GM23338 (cell line): ENCODE measurements at regions not wholly inside any gene's neighbourhood (a gene's known extent, or its start where the extent isn't known, plus 50 kb on each side); places are given as distances from the start of the nearest gene placed in this dataset.

Experiments
- CREB1 ChIP-seq: fragments of 250-450 bp; sonication (Bioruptor Pico); IDR thresholded peaks from 2 replicates; pipeline ENCODE4 v1.5.0; 2020; ENCODE audit warnings: low read depth, mild to moderate bottlenecking, moderate library complexity
- CTCF ChIP-seq, 2 experiments: fragments of 200-600 bp in 1 of 2; sonication (generic) in 1 of 2; conservative IDR thresholded peaks; 2 replicates each; pipeline versions ENCODE4 v1.5.1 to v1.6.1; 2016 to 2017; ENCODE audit warnings: antibody characterized with exemption in 2 of 2, low read depth in 2 of 2, mild to moderate bottlenecking in 2 of 2, moderate library complexity in 1 of 2
- EZH2 ChIP-seq: fragments of 200-600 bp; sonication (generic); IDR thresholded peaks from one replicate; pipeline ENCODE4 v1.8.0; 2017; ENCODE audit warnings: antibody characterized with exemption, mild to moderate bottlenecking, low read depth; ENCODE audit not compliant: unreplicated experiment
- POLR2AphosphoS5 ChIP-seq: IDR thresholded peaks from 2 replicates; pipeline ENCODE4 v1.6.1; 2016; ENCODE audit warnings: antibody characterized with exemption, low read depth
- STAT1 ChIP-seq: IDR thresholded peaks from one replicate; pipeline ENCODE4 v1.6.1; 2016; ENCODE audit warnings: antibody characterized with exemption; ENCODE audit not compliant: unreplicated experiment
- ZNF114 ChIP-seq: fragments of 250-450 bp; sonication (Bioruptor Pico); IDR thresholded peaks from 2 replicates; pipeline ENCODE4 v1.5.0; 2020; ENCODE audit warnings: mild to moderate bottlenecking, moderate library complexity
- TF ChIP-seq, protein P1 (sequence below): IDR thresholded peaks from 2 replicates; pipeline ENCODE4 v1.6.1; 2016; ENCODE audit warnings: antibody characterized with exemption

DNA sequence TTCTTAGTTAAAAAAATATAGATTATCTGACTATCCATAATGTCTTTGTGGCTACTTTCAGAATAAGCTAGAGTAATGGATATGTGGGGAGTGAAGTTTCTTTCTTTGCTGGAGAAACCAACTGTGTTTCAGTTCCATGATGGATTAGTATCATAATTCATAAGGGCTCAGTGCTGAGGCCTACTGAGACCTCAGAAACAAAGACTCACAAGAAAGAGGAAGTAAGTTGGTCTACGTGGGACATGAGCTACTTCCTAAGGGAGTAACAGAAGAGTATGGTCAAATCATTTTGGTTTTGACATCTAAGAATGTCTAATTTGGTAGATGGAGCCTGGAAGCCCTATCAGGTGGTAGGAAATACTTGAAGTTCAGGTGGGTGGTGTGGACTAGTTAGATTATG, 99.0 kb upstream of the HTR2A start:
- TF ChIP-seq POLR2AphosphoS5 (no peak), EZH2 (no peak), ZNF114 (CRISPR knock-in tag) (no peak), CTCF (conservative IDR thresholded peaks at IDR 0.05; ENCODE audit: low read depth in 2 of 2) (no peak), CREB1 (CRISPR knock-in tag) (no peak), STAT1 (no peak)
- TF ChIP-seq, protein P1, sequence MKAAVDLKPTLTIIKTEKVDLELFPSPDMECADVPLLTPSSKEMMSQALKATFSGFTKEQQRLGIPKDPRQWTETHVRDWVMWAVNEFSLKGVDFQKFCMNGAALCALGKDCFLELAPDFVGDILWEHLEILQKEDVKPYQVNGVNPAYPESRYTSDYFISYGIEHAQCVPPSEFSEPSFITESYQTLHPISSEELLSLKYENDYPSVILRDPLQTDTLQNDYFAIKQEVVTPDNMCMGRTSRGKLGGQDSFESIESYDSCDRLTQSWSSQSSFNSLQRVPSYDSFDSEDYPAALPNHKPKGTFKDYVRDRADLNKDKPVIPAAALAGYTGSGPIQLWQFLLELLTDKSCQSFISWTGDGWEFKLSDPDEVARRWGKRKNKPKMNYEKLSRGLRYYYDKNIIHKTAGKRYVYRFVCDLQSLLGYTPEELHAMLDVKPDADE: no peak
